ENCODE measurements at regions not wholly inside any gene's neighbourhood (a gene's known extent, or its start where the extent isn't known, plus 50 kb on each side); places are given as distances from the start of the nearest gene placed in this dataset.

- Mint-ChIP-seq H3K4me3 (no peak overlapping the region), H3K27me3 (ENCODE audit: low read depth) (no peaks in the 10 kb centered on the region; the same call in 1 of the 2 replicates), H3K4me1 (peaks cover 6% of the 10 kb centered on the region in 2 experiments; a peak in 3 of 4 replicates), H3K27ac (no peak overlapping the region), H3K9me3 (no peaks in the 10 kb centered on the region), H3K36me3 (ENCODE audit: insufficient read depth in 1 of 3, low read depth in 3 of 3) (no peaks in the 10 kb centered on the region)
- Histone ChIP-seq H4K20me1 (ENCODE audit: control insufficient read depth, insufficient read depth, insufficient read length) (no peaks in the 10 kb centered on the region), H3K23me2 (ENCODE audit: insufficient read length, low read depth, low read length, poor library complexity, severe bottlenecking) (no peaks in the 10 kb centered on the region), H4K8ac (replicated peaks; ENCODE audit: insufficient read length, low read depth, low read length) (no peak overlapping the region), H3K23ac (ENCODE audit: insufficient read length, low read depth, low read length) (no peak overlapping the region), H3K79me1 (ENCODE audit: insufficient read depth, low read depth, low read length, poor library complexity, severe bottlenecking) (no peaks in the 10 kb centered on the region), H4K91ac (ENCODE audit: insufficient read length, low read depth, low read length) (no peak overlapping the region), H2BK12ac (ENCODE audit: insufficient read length, low read depth, low read length) (no peak overlapping the region), H3K9ac (ENCODE audit: extremely low read depth, insufficient read length, low read length) (no peak overlapping the region), H3T11ph (ENCODE audit: low read length) (no peak overlapping the region), H3K56ac (ENCODE audit: insufficient read length, low read depth, low read length) (no peak overlapping the region), H2AK5ac (ENCODE audit: insufficient read length, low read length) (no peak overlapping the region), H4K5ac (ENCODE audit: insufficient read length, low read depth, low read length) (no peak overlapping the region), H3K4me2 (ENCODE audit: insufficient read depth, insufficient read length, low read length) (no peak overlapping the region), H2BK5ac (ENCODE audit: insufficient read length, low read length) (no peak overlapping the region), H2BK15ac (ENCODE audit: low read depth, low read length) (no peak overlapping the region), H3K27me3 (ENCODE audit: insufficient read depth, low read length) (no peaks in the 10 kb centered on the region), H3K14ac (ENCODE audit: insufficient read depth, low read length) (no peak overlapping the region), H3K9me3 (ENCODE audit: control insufficient read depth, low read depth, low read length) (no peaks in the 10 kb centered on the region), H3K4me1 (ENCODE audit: insufficient read depth, low read length) (no peaks in the 10 kb centered on the region), H3K27ac (ENCODE audit: insufficient read length, low read depth, low read length) (no peak overlapping the region), H3K4ac (ENCODE audit: low read depth, low read length) (no peak overlapping the region), H2BK20ac (ENCODE audit: low read depth, low read length, poor library complexity, severe bottlenecking) (no peak overlapping the region), H2AFZ (ENCODE audit: low read length) (no peak overlapping the region), H3K18ac (ENCODE audit: insufficient read length, low read depth, low read length) (no peak overlapping the region), H3K79me2 (ENCODE audit: insufficient read depth, low read length) (no peaks in the 10 kb centered on the region), H2BK120ac (ENCODE audit: low read depth, low read length, poor library complexity, severe bottlenecking) (no peak overlapping the region)
- WGBS (ENCODE audit: extremely low coverage, insufficient read length, low lambda C conversion rate): no CpG with 5 or more reads among the region's 1 CpG
- DNase-seq: no peak
- TF ChIP-seq, protein P1, sequence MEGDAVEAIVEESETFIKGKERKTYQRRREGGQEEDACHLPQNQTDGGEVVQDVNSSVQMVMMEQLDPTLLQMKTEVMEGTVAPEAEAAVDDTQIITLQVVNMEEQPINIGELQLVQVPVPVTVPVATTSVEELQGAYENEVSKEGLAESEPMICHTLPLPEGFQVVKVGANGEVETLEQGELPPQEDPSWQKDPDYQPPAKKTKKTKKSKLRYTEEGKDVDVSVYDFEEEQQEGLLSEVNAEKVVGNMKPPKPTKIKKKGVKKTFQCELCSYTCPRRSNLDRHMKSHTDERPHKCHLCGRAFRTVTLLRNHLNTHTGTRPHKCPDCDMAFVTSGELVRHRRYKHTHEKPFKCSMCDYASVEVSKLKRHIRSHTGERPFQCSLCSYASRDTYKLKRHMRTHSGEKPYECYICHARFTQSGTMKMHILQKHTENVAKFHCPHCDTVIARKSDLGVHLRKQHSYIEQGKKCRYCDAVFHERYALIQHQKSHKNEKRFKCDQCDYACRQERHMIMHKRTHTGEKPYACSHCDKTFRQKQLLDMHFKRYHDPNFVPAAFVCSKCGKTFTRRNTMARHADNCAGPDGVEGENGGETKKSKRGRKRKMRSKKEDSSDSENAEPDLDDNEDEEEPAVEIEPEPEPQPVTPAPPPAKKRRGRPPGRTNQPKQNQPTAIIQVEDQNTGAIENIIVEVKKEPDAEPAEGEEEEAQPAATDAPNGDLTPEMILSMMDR (conservative IDR thresholded peaks at IDR 0.05): peak; percentile 39
Measured at GRCh38 chr3:107946700-107947099, 144.1 kb downstream of the CD47 start.

Data from H9 (cell line).